Keratinocyte (primary cell): ENCODE measurements at regions not wholly inside any gene's neighbourhood (a gene's known extent, or its start where the extent isn't known, plus 50 kb on each side); places are given as distances from the start of the nearest gene placed in this dataset.

ENCODE experiments used
- EZH2 ChIP-seq: IDR thresholded peaks from one replicate; pipeline ENCODE4 v1.6.1; 2012; ENCODE audit warnings: inconsistent platforms, mild to moderate bottlenecking, low read length, moderate library complexity
- TF ChIP-seq, protein P1 (sequence below), 3 experiments: IDR thresholded peaks in 1 of 3; conservative IDR thresholded peaks in 1 of 3; optimal IDR thresholded peaks in 1 of 3; 2 replicates in 2 of 3; 3 replicates in 1 of 3; pipeline versions ENCODE3 to v1.5.1; 2011; ENCODE audit warnings: low read length in 3 of 3, mild to moderate bottlenecking in 3 of 3, moderate library complexity in 2 of 3, control low read depth in 1 of 3, inconsistent platforms in 1 of 3; ENCODE audit not compliant: insufficient read depth in 2 of 3; ENCODE audit errors: extremely low read depth in 1 of 3

DNA sequence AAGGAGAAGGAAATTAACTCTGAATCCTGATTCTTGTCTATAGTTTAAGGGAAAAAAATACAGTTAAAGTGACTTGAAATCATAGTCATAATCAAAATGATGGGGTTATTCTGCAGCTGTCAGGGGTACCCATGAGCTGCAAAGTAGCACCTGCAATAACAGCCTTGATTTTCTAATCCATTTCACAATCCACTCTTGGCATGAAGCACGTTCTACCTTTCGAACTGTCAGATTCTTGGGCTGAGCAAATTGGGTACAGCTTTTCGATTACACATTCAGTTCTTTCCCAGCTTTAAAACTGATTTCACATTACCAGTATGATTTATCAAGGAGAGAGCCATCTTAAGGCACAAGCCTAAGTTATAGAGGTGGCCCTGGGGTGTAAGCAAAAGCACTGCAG lies 118.5 kb upstream of the DTNBP1 start:
- TF ChIP-seq, protein P1, sequence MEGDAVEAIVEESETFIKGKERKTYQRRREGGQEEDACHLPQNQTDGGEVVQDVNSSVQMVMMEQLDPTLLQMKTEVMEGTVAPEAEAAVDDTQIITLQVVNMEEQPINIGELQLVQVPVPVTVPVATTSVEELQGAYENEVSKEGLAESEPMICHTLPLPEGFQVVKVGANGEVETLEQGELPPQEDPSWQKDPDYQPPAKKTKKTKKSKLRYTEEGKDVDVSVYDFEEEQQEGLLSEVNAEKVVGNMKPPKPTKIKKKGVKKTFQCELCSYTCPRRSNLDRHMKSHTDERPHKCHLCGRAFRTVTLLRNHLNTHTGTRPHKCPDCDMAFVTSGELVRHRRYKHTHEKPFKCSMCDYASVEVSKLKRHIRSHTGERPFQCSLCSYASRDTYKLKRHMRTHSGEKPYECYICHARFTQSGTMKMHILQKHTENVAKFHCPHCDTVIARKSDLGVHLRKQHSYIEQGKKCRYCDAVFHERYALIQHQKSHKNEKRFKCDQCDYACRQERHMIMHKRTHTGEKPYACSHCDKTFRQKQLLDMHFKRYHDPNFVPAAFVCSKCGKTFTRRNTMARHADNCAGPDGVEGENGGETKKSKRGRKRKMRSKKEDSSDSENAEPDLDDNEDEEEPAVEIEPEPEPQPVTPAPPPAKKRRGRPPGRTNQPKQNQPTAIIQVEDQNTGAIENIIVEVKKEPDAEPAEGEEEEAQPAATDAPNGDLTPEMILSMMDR (optimal IDR thresholded peaks at IDR 0.05 in 1 of 3, IDR thresholded peaks at IDR 0.05 in 1 of 3, conservative IDR thresholded peaks at IDR 0.05 in 1 of 3; ENCODE audit: extremely low read depth in 1 of 3, insufficient read depth in 2 of 3, low read length in 3 of 3) = no peak
- TF ChIP-seq EZH2 = no peak
